NOMO-1 (cell line): ENCODE measurements at regions not wholly inside any gene's neighbourhood (a gene's known extent, or its start where the extent isn't known, plus 50 kb on each side); places are given as distances from the start of the nearest gene placed in this dataset.

Source experiments
- DNase-seq, 2 experiments: peaks; one replicate each; lab custom pipeline; 2025; ENCODE audit not compliant: unreplicated experiment in 2 of 2; lab: John Stamatoyannopoulos, UW

- DNase-seq = no peak
Measured at GRCh38 chr4:41358647-41359421, 102.1 kb downstream of the UCHL1 start.

DNA sequence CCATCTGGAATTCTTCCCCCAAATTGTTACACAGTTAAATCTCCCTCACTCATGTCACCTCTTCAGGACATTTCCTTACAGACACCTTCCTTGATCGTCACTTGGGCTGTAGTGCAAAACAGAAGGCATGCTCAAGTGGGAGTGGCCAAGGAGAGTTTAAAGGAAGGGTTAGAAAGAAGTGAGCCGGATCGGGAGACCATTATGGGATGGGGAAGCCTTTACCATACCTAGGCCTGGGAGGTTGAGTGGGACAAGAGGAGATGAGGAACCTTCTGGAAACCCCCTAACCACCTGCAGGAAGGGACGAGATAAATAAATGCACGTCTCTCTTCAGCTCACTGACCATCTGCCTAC, 102.7 kb downstream of the UCHL1 start:
- no peak for DNase-seq

- DNase-seq = no peak
Measured at GRCh38 chr4:41359836-41360213, 103.1 kb downstream of the UCHL1 start.

DNA sequence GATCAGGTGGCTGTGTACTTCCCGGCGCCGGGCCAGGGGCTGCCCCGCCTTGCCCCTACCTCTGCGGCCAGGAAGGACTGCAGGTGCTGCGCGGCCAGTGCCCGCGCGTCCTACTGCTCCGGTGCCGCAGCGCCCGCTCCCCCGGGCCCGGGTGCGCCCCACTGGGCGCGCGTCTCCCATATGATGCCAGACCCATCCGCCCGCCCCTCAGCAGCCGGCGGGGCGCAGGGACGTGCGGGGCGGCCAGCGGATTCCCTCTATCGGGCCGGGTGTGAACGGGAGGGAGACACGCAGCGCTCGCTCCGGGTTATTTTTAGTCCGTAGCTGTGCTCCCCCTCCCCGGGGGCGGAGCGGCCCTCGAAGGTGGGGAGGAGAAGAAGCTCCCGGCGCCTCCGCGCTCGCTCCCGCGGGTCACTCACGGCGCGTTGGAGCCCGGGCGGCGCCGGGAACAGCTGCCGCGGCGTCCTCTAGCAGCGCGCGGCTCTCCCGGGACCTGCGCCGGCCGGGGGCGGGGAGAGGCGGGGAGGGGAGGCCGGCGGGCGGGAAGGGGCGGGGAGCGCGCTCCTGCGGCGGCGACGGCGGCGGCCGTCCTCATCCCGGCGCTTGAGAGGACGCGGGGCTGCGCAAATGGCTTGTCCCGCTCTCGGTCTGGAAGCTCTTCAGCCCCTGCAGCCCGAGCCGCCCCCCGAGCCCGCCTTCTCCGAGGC, 103.6 kb downstream of the UCHL1 start:
- DNase-seq = no peak

DNA sequence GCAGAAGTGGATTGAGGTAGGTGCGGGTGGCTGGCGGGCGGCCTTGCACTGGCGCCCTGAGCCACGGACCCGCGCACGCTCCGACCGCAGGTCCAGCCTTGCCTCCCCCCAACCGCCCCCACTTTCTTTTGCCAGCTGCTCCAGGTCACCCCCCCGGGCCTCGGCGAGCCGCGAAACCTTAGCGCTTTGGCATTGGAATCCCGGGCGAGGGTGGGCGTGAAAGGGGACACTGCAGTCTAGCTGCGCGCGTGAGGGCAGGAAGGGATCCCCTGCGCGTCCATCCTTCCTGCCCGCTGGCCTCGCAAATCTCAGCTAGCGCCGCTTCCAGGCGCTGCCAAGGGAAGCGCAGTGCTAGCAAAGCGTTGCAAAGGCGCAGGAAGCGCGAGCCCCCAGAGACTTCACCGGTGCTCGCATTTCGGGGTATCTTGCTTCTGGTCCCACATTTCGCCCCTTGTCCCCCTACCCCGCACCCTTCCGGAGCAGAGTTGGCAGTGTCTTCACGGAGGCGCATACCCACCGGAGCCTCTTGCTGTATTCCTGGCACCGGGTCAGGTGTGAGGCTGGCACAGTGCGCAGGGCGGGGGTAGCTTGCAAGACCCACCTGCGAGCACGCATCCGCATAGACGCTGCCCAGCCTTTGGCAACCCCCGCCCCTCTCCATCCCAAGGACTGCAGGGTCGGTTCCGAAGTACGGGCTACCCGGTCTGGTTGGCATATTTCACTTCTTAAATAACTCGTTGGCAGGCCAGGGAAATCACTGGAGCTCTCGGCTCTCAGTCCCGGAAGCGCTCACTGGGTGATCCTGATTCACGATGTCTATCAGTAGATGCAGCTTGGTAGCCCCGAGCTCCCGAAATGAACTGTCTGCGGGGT, 104.4 kb downstream of the UCHL1 start:
- no peak for DNase-seq

- no peak for DNase-seq
Measured at GRCh38 chr4:41361794-41362526, 105.2 kb downstream of the UCHL1 start.

DNA sequence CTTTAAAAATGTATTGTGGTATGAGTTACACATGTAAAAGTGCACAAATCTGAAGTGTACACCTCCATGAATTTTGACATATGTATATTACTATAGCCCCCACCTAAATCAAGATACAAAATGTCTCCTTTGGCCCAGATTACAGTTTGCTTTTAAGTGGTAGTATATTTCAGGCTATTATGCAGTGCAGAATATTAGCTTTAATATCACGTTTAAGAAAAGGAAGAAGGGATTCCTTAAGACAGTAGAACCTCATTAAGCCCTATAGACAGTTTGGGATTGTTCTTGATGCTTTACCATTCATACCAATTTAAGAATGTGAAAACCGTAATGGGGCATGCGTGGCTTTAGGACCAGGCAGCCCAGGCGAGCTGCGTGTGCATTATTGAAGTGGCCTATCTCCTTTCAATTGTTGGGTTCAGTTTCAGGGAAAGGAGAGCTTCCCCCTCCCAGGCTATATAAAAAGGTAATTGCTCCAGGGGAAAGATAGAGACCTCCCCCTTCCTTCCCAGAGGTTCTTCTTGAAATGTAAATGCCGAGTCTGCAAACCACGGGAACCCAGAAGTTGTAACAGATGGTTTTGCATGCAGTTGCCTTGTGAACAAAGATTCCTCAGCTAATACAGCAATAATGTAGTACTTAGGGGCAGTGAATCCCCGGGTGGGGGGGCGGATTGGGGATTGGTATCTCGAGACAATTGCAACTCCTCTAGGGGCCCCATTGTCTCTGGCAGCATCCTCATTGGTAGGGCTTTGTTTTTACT, 106.1 kb downstream of the UCHL1 start:
- no peak for DNase-seq

- no peak for DNase-seq
Measured at GRCh38 chr4:41363384-41363981, 106.8 kb downstream of the UCHL1 start.

DNA sequence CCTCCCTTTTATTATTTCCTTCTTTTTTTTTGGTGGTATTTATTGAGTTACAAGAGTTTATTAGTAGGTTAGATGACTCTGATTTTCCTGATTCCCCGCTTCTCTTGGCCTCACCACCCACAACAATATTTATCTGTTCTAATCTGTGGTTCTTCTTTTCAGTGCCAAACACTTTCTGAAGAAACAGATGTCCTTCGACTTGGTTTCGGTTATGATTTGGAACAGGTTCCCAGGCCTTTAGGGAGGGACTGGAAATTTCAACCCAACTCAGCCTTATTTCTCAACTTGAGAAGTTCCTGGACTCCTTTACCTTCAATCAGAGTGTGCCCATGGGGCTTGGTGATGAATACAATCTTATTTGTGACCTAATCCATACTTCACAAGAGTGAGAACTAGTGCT, 108.1 kb downstream of the UCHL1 start:
- no peak for DNase-seq

GRCh38 chr4:41365681-41366080, 109.0 kb downstream of the UCHL1 start:
- no peak for DNase-seq

DNA sequence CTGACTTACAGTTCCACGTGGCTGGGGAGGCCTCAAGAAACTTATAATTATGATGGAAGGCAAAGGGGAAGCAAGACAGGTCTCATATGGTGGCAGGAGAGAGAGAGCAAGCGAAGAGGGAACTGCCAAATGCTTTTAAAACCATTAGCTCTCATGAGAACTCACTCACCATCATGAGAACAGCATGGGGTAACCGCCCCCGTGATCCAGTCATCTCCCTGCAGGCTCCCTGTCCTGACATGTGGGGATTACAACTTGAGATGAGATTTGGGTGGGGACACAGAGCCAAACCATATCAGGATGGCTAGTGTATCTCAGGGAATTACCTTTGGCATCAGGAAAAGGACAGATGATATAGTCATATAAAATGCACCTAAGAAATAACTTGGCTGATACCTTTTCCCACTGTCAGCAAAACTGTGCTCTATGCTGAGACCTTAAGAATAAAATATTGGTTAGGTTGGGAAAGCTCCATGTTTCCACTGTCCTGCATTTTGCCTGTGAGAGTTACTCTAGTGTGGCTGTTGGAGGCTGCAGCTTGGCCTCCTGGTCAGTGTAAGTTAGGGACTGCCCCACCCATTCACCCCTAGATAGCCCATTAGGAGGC, 110.3 kb downstream of the UCHL1 start:
- no peak for DNase-seq

- DNase-seq = no peak
Measured at GRCh38 chr4:41369680-41370079, 113.0 kb downstream of the UCHL1 start.

- no peak for DNase-seq
Measured at GRCh38 chr4:41373221-41373620, 116.5 kb downstream of the UCHL1 start.

DNA sequence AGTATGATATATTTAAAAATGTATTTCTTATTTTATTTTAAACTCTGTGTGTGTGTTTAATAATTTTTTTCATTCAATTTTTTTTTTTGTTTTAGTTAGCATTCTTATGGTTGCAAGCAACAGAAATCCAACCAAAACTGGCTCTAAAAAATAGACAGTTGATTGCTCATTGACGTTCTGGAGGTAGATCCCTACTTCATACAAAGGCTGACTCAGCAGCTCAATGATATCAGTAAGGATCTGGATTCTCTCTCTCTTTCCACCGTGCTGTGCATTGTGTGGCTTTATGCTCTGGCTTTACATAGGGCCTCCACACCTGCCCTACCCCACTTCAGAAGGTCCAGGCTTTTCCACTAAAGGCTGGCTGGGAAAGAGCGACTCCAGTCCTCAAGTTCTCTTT, 117.8 kb downstream of the UCHL1 start:
- no peak for DNase-seq

DNA sequence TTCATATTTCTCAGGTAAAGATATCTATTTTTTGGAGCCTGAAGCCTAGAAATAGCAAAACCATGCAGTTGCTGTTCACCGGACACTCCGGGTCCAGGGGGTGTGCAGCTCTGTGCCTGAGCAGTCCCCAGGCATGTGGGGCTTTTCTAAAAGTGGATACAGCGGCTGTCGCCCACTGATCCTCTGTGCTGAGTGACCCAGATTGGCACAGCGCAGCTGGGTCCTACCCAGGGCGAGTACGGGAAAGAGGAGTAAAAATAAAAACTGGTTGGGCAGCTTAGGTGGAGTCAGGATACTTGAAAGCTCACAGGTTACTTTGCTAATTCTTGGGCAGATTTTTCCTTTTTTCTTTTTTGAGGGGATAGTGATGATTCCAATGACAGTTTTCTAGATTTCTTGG, 118.8 kb downstream of the UCHL1 start:
- no peak for DNase-seq

DNA sequence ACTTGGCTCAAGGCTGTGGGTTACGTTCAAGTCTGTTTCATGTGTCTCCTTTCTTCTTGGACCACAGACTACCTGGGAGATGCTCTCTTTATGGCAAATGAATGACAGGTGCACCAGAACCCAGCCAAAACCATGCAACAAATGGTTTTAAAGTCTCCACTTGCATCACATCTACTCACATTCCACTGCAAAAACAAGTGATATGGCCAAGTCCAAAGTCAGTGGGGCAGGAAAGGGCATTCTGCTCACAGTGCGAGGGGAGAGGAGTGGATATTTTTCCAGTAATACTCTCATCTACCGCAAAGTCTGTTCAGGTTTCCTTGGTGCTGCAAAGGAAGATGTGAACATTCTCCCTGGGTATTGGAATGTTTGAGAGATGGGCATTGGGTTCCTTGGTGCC, 120.5 kb downstream of the UCHL1 start:
- DNase-seq = no peak

DNA sequence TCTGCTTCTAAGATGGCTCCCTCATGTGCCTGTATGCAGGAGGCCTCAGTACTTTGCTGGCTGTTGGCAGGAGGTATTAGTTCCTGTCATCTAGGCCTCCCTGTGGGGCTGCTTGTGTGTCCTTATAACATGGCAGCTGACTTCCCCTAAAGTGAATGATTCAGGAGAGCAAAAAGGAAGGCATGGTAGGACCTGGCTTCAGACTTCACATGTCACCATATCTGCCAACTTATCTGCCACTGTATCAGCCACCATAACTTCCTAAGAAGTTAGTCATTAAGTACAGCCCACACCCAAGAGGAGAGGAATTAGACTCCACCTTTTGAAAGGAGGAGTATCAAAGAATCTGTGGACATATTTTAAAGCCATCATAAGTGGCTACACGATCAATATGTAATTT, 122.5 kb downstream of the UCHL1 start:
- DNase-seq = no peak

GRCh38 chr4:41380511-41381157, 123.9 kb downstream of the UCHL1 start:
- no peak for DNase-seq

DNA sequence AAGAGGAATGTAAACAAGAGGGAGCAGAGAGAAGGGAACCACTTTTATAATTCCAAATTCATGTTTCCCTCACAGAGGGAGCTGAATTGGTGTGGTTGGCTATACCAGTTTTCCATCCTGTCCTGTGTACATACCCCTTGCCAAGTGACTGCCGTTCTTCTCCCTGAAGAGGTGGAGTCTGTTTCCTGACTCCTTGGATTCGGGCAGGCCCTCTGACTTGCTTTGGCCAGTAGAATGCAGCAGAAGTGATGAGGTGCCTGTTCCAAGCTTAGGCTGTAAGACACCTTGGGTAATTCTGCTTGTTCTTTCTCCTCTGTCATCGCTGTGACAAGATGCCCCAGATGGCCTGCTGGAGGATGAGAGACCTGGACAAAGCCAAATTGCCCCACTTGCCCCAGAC, 124.7 kb downstream of the UCHL1 start:
- DNase-seq = no peak
